IPS DF 6.9 (cell line): ENCODE measurements at regions not wholly inside any gene's neighbourhood (a gene's known extent, or its start where the extent isn't known, plus 50 kb on each side); places are given as distances from the start of the nearest gene placed in this dataset.

Source experiments
- DNase-seq: peaks from one replicate; pipeline ENCODE4 v3.0.0-alpha.2; 2013; ENCODE audit warnings: low read depth, low spot score
- H3K27ac ChIP-seq: one replicate; pipeline ENCODE4 v1.5.1; 2013; ENCODE audit warnings: low read length, control low read depth
- H3K27me3 ChIP-seq: 2 replicates; pipeline ENCODE4 v1.6.1; 2013; ENCODE audit warnings: mild to moderate bottlenecking, low read length; ENCODE audit not compliant: control insufficient read depth, insufficient read depth
- H3K36me3 ChIP-seq: 2 replicates; pipeline ENCODE4 v1.6.1; 2013; ENCODE audit warnings: low read length; ENCODE audit not compliant: control insufficient read depth, insufficient read depth
- H3K4me1 ChIP-seq: 2 replicates; pipeline ENCODE4 v1.6.1; 2013; ENCODE audit warnings: low read length; ENCODE audit not compliant: control insufficient read depth, insufficient read depth
- H3K4me3 ChIP-seq: 2 replicates; pipeline ENCODE4 v1.5.1; 2013; ENCODE audit warnings: mild to moderate bottlenecking, low read length
- H3K9me3 ChIP-seq: 2 replicates; pipeline ENCODE4 v1.6.1; 2013; ENCODE audit warnings: low read length, inconsistent platforms; ENCODE audit not compliant: control insufficient read depth, insufficient read depth
- WGBS: extraction: QIAGEN DNeasy Blood & Tissue Kit; methylation state at CpG from one replicate; pipeline ENCODE4 v1.1.7; 2013; ENCODE audit warnings: mixed read lengths, missing lambda C conversion rate; ENCODE audit not compliant: insufficient read length, insufficient coverage; 5-methylcytosine and 5-hydroxymethylcytosine counted together

DNA sequence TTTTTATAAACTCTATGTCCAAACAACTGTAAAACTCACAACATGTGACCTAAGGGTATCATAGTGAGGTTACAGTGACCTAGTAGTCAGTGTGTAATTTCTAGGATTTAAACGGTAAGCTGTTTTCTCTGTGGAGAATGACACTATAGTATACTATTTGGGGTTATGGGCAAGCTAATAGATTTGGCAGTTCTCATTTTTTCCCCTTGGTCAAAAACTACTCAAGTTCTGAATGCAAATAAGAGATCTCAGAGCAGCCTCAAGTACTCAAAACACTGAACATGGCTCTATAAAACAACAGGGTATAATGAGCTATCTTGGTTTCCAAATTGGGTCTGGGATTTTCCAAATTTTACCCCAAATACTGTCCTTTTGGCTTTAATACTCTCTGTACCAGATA lies 88.5 kb upstream of the HMCN1 start:
- H3K4me3 ChIP-seq: no peak overlapping the region
- H3K27ac ChIP-seq: no peak overlapping the region
- no peak for DNase-seq
- peaks cover 2% of the 10 kb centered on the region for H3K9me3 ChIP-seq
- WGBS: no CpG with 5 or more reads among the region's 1 CpG
- no peaks in the 10 kb centered on the region for H3K4me1 ChIP-seq
- H3K36me3 ChIP-seq: peaks cover 4% of the 10 kb centered on the region; the same call in 1 of the 2 replicates
- no peaks in the 10 kb centered on the region for H3K27me3 ChIP-seq

DNA sequence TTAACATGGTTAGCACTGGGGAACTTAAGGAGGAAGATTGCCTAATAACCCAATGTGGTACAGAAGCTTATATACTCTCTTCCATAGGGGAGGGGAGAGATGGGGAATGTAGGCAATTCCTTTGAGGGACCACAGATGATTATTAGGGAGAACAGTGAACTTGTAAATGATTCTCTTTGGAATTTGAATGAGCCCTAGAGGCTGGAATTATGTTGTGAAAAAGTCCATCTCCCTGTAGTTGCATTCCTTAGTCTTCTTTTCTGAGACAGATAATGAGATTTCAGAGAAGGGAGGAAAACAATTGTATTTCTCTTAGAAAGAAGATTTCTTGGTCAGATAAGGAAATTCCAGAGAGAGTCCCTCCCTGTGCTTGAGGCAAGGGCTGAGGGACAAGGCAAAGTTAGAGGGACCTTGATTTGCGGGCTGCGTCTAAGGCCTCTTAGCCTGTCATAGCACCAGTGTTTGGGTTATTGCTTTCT lies 89.0 kb upstream of the HMCN1 start:
- peaks cover 4% of the 10 kb centered on the region; the same call in 1 of the 2 replicates for H3K36me3 ChIP-seq
- H3K9me3 ChIP-seq: peaks cover 2% of the 10 kb centered on the region
- H3K4me3 ChIP-seq: no peak overlapping the region
- no peak for DNase-seq
- no peaks in the 10 kb centered on the region for H3K27me3 ChIP-seq
- H3K27ac ChIP-seq: no peak overlapping the region
- WGBS: no CpG with 5 or more reads among the region's 2 CpGs
- H3K4me1 ChIP-seq: no peaks in the 10 kb centered on the region

DNA sequence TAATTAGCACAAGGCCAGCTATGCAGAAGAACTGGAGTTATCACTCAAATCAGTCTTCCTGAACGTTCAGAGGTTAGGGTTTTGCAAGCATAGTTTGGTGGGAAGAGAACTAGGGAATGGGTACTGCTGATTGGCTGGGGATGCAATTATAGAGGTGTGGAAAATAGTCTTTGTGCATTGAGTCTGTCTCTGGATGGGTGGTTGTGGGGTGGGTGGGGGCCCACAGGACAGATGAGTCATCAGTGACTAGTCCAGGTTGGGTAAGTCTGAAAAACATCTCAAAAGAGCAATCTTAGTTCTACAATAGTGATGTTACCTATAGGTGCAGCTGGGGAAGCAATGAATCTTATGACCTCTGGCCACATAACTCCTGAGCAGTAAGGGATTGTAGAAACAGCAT lies 89.7 kb upstream of the HMCN1 start:
- Histone ChIP-seq H3K4me3 (no peak overlapping the region), H3K36me3 (peaks cover 4% of the 10 kb centered on the region; the same call in 1 of the 2 replicates), H3K27ac (no peak overlapping the region), H3K4me1 (no peaks in the 10 kb centered on the region), H3K9me3 (peaks cover 2% of the 10 kb centered on the region), H3K27me3 (no peaks in the 10 kb centered on the region)
- no CpG with 5 or more reads among the region's 1 CpG for WGBS
- DNase-seq: no peak

DNA sequence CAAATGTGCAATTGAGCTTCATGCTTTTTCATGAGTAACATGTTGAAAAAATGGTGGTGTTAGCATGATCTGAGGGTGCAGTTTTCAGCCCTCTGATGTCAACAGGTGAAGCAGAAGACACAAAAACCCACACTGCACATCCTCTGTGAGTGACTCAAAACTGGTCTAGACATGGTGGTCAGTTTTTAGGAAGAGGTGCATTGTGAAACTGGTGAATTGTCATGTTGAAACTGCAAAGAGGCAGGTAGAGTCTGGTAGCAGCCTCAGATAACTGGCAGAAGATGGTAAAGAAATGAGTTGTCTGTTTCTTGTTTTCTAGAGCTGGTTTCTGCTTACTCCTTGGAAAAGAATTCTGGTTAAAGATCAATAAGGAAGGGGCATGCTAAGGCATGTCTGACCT lies 97.3 kb upstream of the HMCN1 start:
- no peaks in the 10 kb centered on the region for H3K36me3 ChIP-seq
- no peak overlapping the region for H3K4me3 ChIP-seq
- no peak for DNase-seq
- H3K4me1 ChIP-seq: no peaks in the 10 kb centered on the region
- no peaks in the 10 kb centered on the region; the same call in 1 of the 2 replicates for H3K9me3 ChIP-seq
- H3K27ac ChIP-seq: no peak overlapping the region
- no peaks in the 10 kb centered on the region for H3K27me3 ChIP-seq

DNA sequence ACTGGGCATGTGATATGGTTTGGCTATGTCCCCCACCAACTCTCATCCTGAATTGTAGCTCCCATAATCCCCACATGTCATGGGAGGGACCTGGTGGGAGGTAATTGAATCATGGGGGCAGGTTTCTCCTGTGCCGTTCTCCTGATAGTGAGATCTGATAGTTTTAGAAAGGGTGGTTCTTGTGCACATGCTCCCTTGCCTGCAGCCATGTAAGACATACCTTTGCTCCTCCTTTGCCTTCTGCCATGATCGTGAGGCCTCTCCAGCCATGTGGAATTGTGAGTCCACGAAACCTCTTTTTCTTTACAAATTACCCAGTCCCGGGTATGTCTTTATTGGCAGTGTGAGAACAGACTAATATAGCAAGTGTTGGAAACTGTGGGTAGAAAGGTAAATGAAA lies 99.5 kb upstream of the HMCN1 start:
- no peak overlapping the region for H3K27ac ChIP-seq
- no peaks in the 10 kb centered on the region; the same call in 1 of the 2 replicates for H3K9me3 ChIP-seq
- H3K36me3 ChIP-seq: no peaks in the 10 kb centered on the region
- H3K27me3 ChIP-seq: no peaks in the 10 kb centered on the region
- no CpG with 5 or more reads among the region's 4 CpGs for WGBS
- no peak for DNase-seq
- no peaks in the 10 kb centered on the region for H3K4me1 ChIP-seq
- H3K4me3 ChIP-seq: no peak overlapping the region

DNA sequence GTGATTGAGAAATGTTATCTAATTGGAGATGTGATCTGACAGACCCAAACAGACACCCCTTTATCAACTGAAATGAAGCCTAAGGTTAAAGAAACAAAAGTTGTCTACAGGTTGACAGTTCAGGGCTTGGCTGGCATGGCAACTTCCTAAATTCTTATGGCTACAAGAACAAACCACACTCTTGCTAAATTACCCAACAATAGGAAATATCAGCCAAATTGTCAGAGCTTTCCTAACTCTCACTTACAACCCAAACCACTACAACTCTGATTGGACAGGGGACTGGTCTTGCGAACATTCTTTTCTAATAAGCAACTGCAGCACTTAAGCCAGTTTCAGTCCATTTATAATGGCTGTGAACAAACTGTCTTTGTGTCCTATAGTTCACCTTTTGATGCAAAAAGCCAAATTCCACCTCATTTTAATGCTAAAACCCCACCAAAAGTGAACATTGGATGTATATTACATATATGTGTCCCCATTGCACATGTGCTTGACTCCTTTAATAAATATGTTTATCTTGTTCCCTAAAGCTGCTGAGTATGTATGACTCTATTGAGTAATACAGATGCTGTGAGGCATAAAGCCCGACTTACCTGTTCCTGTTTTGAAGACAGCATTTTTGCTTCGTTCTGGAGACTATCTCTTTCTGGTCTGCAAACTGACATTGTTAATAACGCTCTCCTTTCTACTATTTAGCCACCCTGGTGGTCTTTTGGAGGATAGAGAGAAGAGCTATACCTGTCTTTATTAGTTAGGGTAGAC lies 101.3 kb upstream of the HMCN1 start:
- Histone ChIP-seq H3K27ac (no peak overlapping the region), H3K9me3 (no peaks in the 10 kb centered on the region; the same call in 1 of the 2 replicates), H3K27me3 (no peaks in the 10 kb centered on the region), H3K4me3 (no peak overlapping the region), H3K36me3 (no peaks in the 10 kb centered on the region), H3K4me1 (no peaks in the 10 kb centered on the region)
- no CpG with 5 or more reads among the region's 4 CpGs for WGBS
- no peak for DNase-seq

DNA sequence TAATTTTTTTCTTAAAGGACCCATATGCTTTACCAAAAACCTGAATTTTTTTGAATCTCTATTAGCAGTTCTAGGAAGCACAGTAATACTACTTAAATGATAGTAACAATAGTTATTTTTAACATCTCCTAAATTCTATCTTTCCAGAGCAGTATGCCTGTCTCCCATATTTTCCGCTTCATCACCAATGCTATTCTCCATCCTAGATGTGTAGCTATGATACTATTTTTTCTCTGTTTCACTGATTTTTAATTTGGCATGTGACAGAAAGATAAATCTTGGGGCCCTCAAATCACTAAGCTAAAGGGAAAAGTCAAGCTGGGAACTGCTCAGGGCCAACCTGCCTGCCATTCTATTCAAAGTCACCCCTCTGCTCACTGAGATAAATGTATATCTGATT lies 102.3 kb upstream of the HMCN1 start:
- H3K4me3 ChIP-seq: no peak overlapping the region

DNA sequence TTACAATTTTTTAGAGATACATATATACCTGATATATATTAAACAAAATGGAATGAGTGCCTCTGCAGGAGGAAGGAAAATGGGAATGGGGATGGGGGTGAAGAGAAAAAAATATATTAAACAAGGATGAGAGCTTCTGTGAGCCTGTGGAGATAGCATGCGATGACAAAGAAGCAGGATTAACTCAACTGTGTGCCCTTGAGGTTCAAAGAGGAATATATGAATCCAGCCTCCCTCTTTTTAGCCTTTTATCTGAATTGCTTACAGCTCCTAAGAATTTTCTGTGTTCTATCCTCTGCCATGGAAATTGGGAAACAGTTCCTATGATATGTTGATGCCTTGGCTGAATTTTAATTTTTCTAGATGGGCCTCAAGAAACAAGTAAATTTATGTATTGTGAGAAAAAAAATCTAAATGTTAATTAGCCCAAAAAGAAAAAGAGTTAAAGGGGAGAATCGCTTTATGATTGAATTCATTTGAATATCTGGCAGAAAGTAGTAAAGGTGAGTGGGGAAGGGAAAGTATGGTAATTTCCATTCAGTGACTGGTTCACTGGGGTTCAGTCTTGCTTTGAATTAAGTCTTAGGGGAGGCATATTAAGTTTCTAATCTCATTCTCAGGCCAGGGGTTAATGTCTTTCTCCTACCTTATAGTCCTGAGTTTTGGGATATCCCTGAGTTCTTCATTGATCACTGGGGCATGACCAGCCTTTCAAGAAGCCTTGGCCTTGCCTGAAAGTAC lies 106.3 kb upstream of the HMCN1 start:
- Histone ChIP-seq H3K4me3 (no peak overlapping the region), H3K9me3 (no peaks in the 10 kb centered on the region), H3K27ac (no peak overlapping the region), H3K36me3 (no peaks in the 10 kb centered on the region), H3K4me1 (no peaks in the 10 kb centered on the region), H3K27me3 (no peaks in the 10 kb centered on the region)
- no peak for DNase-seq
- WGBS: no CpG with 5 or more reads among the region's 2 CpGs

More for the DNA sequence above, 102.3 kb upstream of the HMCN1 start:
- Histone ChIP-seq H3K9me3 (no peaks in the 10 kb centered on the region; the same call in 1 of the 2 replicates), H3K27ac (no peak overlapping the region), H3K4me1 (no peaks in the 10 kb centered on the region), H3K36me3 (no peaks in the 10 kb centered on the region), H3K27me3 (no peaks in the 10 kb centered on the region)
- no peak for DNase-seq
- WGBS: no CpG with 5 or more reads among the region's 1 CpG

DNA sequence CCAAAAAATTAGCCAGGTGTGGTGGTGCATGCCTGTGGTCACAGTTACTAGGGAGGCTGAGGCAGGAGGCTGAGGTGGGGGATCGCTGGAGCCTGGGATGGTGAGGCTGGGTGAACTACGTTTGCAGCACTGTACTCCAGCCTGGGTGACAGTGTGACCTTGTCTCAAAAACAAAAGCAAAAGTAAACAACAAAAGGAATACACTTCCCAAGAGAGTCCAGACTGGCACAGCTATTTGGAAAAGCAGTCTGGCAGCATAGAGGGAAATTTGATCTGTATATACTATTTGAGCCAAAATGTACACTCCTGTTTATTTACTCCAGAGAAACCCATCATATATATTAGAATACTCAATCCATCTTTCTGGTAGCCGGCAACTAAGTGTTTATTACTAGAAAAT lies 107.0 kb upstream of the HMCN1 start:
- no peaks in the 10 kb centered on the region for H3K36me3 ChIP-seq
- no peak overlapping the region for H3K27ac ChIP-seq
- no peak for DNase-seq
- no peaks in the 10 kb centered on the region for H3K27me3 ChIP-seq
- H3K4me3 ChIP-seq: no peak overlapping the region
- no peaks in the 10 kb centered on the region for H3K9me3 ChIP-seq
- no peaks in the 10 kb centered on the region for H3K4me1 ChIP-seq
- no CpG with 5 or more reads among the region's 3 CpGs for WGBS

DNA sequence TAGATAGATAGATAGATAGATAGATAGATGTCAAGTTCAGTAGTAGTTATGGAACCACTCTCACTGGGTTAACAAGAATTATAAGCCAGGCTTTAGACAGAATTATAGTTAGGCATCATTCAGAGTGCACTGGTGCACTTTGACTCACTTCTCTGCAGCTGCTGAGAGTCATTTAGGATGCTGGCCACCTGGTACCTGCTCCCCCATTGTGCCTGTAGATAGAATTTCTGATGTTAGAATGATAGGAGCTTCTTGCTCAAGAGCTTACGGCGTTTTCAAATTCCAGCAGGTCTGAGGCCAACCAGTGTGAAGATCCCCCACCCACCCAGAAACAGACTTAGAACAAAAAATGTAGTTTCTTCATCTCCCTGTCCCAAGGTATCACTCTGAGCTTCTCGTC lies 107.8 kb upstream of the HMCN1 start:
- H3K9me3 ChIP-seq: no peaks in the 10 kb centered on the region

More for the DNA sequence above, 107.8 kb upstream of the HMCN1 start:
- Histone ChIP-seq H3K27me3 (no peaks in the 10 kb centered on the region), H3K4me3 (no peak overlapping the region), H3K4me1 (no peaks in the 10 kb centered on the region), H3K36me3 (no peaks in the 10 kb centered on the region), H3K27ac (no peak overlapping the region)
- no CpG with 5 or more reads among the region's 3 CpGs for WGBS
- DNase-seq: no peak
